Adrenal gland (tissue), 5 donors: ENCODE measurements at regions not wholly inside any gene's neighbourhood (a gene's known extent, or its start where the extent isn't known, plus 50 kb on each side); places are given as distances from the start of the nearest gene placed in this dataset.

Experiments used
- POLR2A ChIP-seq, 2 donors: fragments of 450-650 bp; IDR thresholded peaks; one replicate each; pipeline ENCODE4 v1.6.1; 2017; ENCODE audit warnings: antibody characterized with exemption in 2 of 2, mild to moderate bottlenecking in 2 of 2, moderate library complexity in 1 of 2
- TF ChIP-seq, protein P1 (sequence below), 6 experiments: fragments of 450-650 bp in 4 of 6; fragments of 200-600 bp in 2 of 6; sonication (generic) in 1 of 6; IDR thresholded peaks; 1 replicate in 5 of 6; 2 replicates in 1 of 6; pipeline versions ENCODE4 v1.5.1 to v1.8.0; 2016 to 2021; ENCODE audit warnings: antibody characterized with exemption in 6 of 6, mild to moderate bottlenecking in 2 of 6, moderate library complexity in 1 of 6
- donor health status: DM: no; HTN: no; CAD: no.

- TF ChIP-seq, protein P1, sequence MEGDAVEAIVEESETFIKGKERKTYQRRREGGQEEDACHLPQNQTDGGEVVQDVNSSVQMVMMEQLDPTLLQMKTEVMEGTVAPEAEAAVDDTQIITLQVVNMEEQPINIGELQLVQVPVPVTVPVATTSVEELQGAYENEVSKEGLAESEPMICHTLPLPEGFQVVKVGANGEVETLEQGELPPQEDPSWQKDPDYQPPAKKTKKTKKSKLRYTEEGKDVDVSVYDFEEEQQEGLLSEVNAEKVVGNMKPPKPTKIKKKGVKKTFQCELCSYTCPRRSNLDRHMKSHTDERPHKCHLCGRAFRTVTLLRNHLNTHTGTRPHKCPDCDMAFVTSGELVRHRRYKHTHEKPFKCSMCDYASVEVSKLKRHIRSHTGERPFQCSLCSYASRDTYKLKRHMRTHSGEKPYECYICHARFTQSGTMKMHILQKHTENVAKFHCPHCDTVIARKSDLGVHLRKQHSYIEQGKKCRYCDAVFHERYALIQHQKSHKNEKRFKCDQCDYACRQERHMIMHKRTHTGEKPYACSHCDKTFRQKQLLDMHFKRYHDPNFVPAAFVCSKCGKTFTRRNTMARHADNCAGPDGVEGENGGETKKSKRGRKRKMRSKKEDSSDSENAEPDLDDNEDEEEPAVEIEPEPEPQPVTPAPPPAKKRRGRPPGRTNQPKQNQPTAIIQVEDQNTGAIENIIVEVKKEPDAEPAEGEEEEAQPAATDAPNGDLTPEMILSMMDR (IDR thresholded peaks at IDR 0.05), result no peak
- TF ChIP-seq POLR2A (IDR thresholded peaks at IDR 0.05), result no peak
Measured at GRCh38 chr3:145678401-145678800, 482.6 kb downstream of the PLOD2 start.
